ENCODE measurements at regions not wholly inside any gene's neighbourhood (a gene's known extent, or its start where the extent isn't known, plus 50 kb on each side); places are given as distances from the start of the nearest gene placed in this dataset.

- H4K20me1 ChIP-seq (ENCODE audit: insufficient read depth), result no peaks in the 10 kb centered on the region
- RAD21 ChIA-PET (ENCODE audit: low non-redundant PET in 1 of 2, low total read pairs in 2 of 2, uncharacterized antibody in 2 of 2, unreplicated experiment in 2 of 2), result interaction anchor here in 1 of 2 experiments (0.9 kb wide), 1 partner anchor 78 kb away, joined by 3 read pairs; no protein-coding TSS in a partner anchor
- CTCF ChIA-PET, result no interaction called here
- DNase-seq (ENCODE audit: low read depth, low spot score) (no peak), ATAC-seq (no peak)
- H3K27me3 ChIP-seq (ENCODE audit: insufficient read depth, low read length), result peaks cover 24% of the 10 kb centered on the region
- no peaks in the 10 kb centered on the region; the same call in 1 of the 2 replicates for H3K9me2 ChIP-seq (ENCODE audit: insufficient read depth)
- no peaks in the 10 kb centered on the region for H3K79me2 ChIP-seq (ENCODE audit: insufficient read depth, low read length)
- no peaks in the 10 kb centered on the region for H3K4me1 ChIP-seq (ENCODE audit: control insufficient read depth in 1 of 2, insufficient read depth in 2 of 2, low read length in 2 of 2)
- H2AFZ ChIP-seq (ENCODE audit: low read depth, low read length, poor library complexity, severe bottlenecking), result no peak overlapping the region
- H3K4me2 ChIP-seq (ENCODE audit: low read length), result no peak overlapping the region
- no TSS peak for BruUV-seq (replicated peaks)
- no peaks in the 10 kb centered on the region for H3K9me3 ChIP-seq (ENCODE audit: control insufficient read depth in 1 of 2, insufficient read depth in 1 of 2, low read depth in 1 of 2, low read length in 2 of 2)
- intact Hi-C loops (cut with micrococcal nuclease), result no loop called here
- H3K27ac ChIP-seq (ENCODE audit: low read depth, low read length), result no peak overlapping the region
- no peaks in the 10 kb centered on the region for H3K36me3 ChIP-seq (ENCODE audit: control insufficient read depth in 1 of 2, insufficient read depth in 2 of 2, low read length in 2 of 2)
- H3K4me3 ChIP-seq (replicated peaks in 1 of 2; ENCODE audit: low read depth in 1 of 2, low read length in 2 of 2), result no peak overlapping the region
- no peak for TF ChIP-seq JUND (IDR thresholded peaks at IDR 0.05)
- no peak for TF ChIP-seq EGR1 (IDR thresholded peaks at IDR 0.05; ENCODE audit: low read depth)
- no peak for TF ChIP-seq CTCF (IDR thresholded peaks at IDR 0.05 in 2 of 3, conservative IDR thresholded peaks at IDR 0.05 in 1 of 3; ENCODE audit: borderline replicate concordance in 1 of 3, insufficient read depth in 1 of 3, low read depth in 2 of 3, low read length in 2 of 3)
- TF ChIP-seq CBX3 (IDR thresholded peaks at IDR 0.05; ENCODE audit: low read depth), result no peak
- TF ChIP-seq ATF3 (IDR thresholded peaks at IDR 0.05), result no peak
- TF ChIP-seq REST (IDR thresholded peaks at IDR 0.05; ENCODE audit: low read depth), result no peak
- no peak for TF ChIP-seq EZH2phosphoT487 (IDR thresholded peaks at IDR 0.05; ENCODE audit: borderline replicate concordance)
- no peak for TF ChIP-seq SIN3A (IDR thresholded peaks at IDR 0.05; ENCODE audit: low read depth)
- POLR2A ChIA-PET, result no interaction called here
- no peak overlapping the region for H3K9ac ChIP-seq (ENCODE audit: low read length)
Observed at GRCh38 chr2:204223046-204223445, 286.5 kb downstream of the ICOS start.
